ENCODE measurements at regions not wholly inside any gene's neighbourhood (a gene's known extent, or its start where the extent isn't known, plus 50 kb on each side); places are given as distances from the start of the nearest gene placed in this dataset.

GRCh38 chr2:71897137-71897480 is 250.6 kb downstream of the CYP26B1 start:
- TF ChIP-seq CTCF (IDR thresholded peaks at IDR 0.05) = no peak
- TF ChIP-seq EZH2 (IDR thresholded peaks at IDR 0.05) = no peak
- TF ChIP-seq EZH2phosphoT487 (IDR thresholded peaks at IDR 0.05) = no peak

Measured in neural progenitor cell (in vitro differentiated cells).